ACC112 (cell line): ENCODE measurements at regions not wholly inside any gene's neighbourhood (a gene's known extent, or its start where the extent isn't known, plus 50 kb on each side); places are given as distances from the start of the nearest gene placed in this dataset.
A peak's percentile ranks its signal among the peaks of the same experiment; 100 is the strongest.

Experiments used
- H2AFZ ChIP-seq: fragments of 200-600 bp; sonication (generic); one replicate; pipeline ENCODE4 v1.6.0; 2017; ENCODE audit warnings: antibody characterized with exemption, low read length; ENCODE audit not compliant: unreplicated experiment
- H3K27ac ChIP-seq: fragments of 200-600 bp; sonication (generic); 2 replicates; pipeline ENCODE4 v1.5.1; 2014; ENCODE audit warnings: low read depth, mild to moderate bottlenecking, antibody characterized with exemption, low read length, moderate library complexity
- H3K27me3 ChIP-seq: fragments of 200-600 bp; sonication (generic); 2 replicates; pipeline ENCODE4 v1.6.1; 2014; ENCODE audit warnings: mild to moderate bottlenecking, antibody characterized with exemption, low read length, moderate library complexity, mixed read lengths; ENCODE audit not compliant: insufficient read depth
- H3K36me3 ChIP-seq: fragments of 200-600 bp; sonication (generic); 2 replicates; pipeline ENCODE4 v1.6.1; 2016; ENCODE audit warnings: mild to moderate bottlenecking, antibody characterized with exemption, low read length, moderate library complexity, mixed read lengths; ENCODE audit not compliant: insufficient read depth
- H3K4me1 ChIP-seq: fragments of 200-600 bp; sonication (generic); one replicate; pipeline ENCODE4 v1.6.1; 2016; ENCODE audit warnings: low read length, mixed read lengths; ENCODE audit not compliant: insufficient read depth, unreplicated experiment, control insufficient read depth
- H3K4me3 ChIP-seq: fragments of 200-600 bp; sonication (generic); 2 replicates; pipeline ENCODE4 v1.5.1; 2014; ENCODE audit warnings: mild to moderate bottlenecking, low read depth, low read length
- H3K79me2 ChIP-seq: fragments of 200-600 bp; sonication (generic); one replicate; pipeline ENCODE4 v1.6.0; 2016; ENCODE audit warnings: low read length; ENCODE audit not compliant: control insufficient read depth, unreplicated experiment, insufficient read depth

DNA sequence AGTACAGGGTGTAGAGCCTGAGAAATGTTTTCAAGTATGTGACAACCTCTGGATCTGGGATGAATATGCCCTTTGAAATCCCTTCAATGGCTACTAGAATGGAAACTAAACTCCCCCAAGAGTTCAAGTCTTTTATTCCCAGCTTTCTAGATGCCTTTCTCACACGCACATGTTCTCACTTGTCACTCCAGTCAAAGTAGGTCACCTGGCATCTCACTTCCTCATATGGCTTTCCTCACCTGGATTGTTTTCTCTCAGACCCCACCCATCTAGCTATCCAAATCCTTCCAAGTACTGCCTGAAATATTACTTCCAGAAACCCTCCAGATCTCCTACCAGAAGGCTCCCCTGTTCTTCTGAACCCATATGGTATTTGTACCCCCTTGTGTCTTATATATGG, 615.4 kb upstream of the KLF4 start:
- Histone ChIP-seq H3K79me2 (no peaks in the 10 kb centered on the region), H3K4me1 (peaks cover 14% of the 10 kb centered on the region), H2AFZ (no peak overlapping the region), H3K36me3 (no peaks in the 10 kb centered on the region), H3K4me3 (no peak overlapping the region), H3K27ac (no peak overlapping the region), H3K27me3 (no peaks in the 10 kb centered on the region)

DNA sequence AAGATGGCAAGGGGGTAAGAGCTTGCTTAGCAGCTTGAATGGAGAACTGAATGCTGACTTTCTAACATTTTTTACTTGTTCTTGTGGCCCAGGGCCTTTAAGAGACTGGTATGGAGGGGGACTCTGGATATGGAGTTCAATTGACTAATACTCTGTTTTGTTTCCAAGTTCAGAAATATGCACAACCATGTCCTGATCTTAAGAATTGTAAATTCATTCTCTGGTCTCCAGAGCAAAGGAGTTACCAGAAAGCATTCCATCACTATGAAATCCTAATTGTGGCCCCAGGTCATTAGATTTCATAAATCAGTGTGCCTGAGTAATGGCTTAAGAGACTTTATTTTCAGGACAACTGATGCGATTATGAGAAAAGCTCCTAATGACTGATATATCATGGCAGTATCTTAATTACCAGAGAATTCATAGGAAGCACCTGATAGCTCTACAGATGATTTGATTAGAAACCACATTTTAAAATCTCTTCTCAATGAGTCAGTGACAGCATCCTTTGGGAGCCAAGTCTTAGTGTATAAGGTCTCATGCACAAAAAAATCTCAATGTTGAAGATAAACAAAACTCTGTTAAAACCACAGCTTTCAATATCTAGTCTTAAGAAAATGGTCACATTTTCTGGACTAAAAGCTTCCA, 613.6 kb upstream of the KLF4 start:
- no peaks in the 10 kb centered on the region for H3K27me3 ChIP-seq
- H2AFZ ChIP-seq = no peak overlapping the region

DNA sequence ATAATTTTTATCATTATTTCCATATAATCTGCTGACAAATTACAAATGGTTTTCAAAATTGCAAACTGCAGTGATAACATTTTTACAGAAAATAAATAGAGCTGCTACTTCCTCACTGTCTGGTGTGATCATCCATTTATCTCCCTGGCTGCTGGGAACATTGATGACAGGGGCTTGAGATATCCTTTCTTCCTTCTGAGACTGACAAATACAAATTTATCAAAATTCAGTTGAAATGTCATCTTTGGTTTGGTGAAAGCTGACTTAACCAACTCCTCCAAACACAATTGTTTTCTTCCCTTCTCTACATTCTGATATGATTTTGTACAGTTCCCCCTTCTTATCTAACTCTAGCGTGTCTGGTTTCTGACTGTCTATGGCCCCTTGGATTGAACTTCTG, 611.8 kb upstream of the KLF4 start:
- H3K4me1 ChIP-seq = no peaks in the 10 kb centered on the region
- no peaks in the 10 kb centered on the region for H3K79me2 ChIP-seq
- no peak overlapping the region for H2AFZ ChIP-seq
- H3K4me3 ChIP-seq = no peak overlapping the region
- H3K27ac ChIP-seq = no peak overlapping the region
- H3K36me3 ChIP-seq = no peaks in the 10 kb centered on the region
- H3K27me3 ChIP-seq = no peaks in the 10 kb centered on the region

More for the DNA sequence above, 613.6 kb upstream of the KLF4 start:
- H3K27ac ChIP-seq = no peak overlapping the region
- no peaks in the 10 kb centered on the region for H3K36me3 ChIP-seq
- no peaks in the 10 kb centered on the region for H3K4me1 ChIP-seq
- H3K4me3 ChIP-seq = no peak overlapping the region
- H3K79me2 ChIP-seq = no peaks in the 10 kb centered on the region

DNA sequence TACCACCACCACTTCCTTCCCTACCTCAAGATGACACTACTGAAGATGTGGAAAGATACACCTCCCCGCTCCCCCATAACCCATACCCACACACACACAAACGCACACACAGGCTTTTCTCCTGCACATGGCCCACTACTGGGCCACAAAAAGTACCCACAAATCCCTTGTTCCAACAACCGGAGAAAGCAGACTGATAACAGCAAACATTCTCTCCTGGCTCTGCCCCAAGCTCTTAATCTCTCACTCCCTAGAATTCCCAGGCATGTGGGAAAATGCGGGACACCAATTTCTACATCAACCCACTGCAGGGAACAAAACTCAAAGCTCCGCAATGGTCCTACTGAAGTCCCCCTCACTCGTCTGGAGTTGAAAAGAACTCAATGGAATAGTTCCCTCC, 611.0 kb upstream of the KLF4 start:
- H2AFZ ChIP-seq = no peak overlapping the region
- no peaks in the 10 kb centered on the region for H3K4me1 ChIP-seq
- no peaks in the 10 kb centered on the region for H3K79me2 ChIP-seq
- no peak overlapping the region for H3K4me3 ChIP-seq
- H3K36me3 ChIP-seq = no peaks in the 10 kb centered on the region
- no peaks in the 10 kb centered on the region for H3K27me3 ChIP-seq
- no peak overlapping the region for H3K27ac ChIP-seq

DNA sequence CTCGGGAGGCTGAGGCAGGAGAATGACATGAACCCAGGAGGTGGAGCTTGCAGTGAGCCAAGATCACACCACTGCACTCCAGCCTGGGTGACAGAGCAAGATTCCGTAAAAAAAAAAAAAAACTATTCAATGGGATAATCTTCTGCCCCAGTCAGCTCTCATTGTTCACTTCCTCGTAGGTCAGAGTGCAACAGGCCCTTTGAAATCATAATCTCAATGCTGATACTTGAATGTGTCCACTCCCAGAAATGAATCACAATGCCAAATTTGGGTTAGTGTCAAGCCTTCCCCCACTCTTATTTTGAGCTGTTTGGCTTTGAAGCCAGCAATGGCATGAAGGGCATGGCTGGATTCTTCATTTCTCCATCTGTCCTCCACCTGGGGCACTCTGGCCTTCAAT, 610.3 kb upstream of the KLF4 start:
- Histone ChIP-seq H3K27ac (no peak overlapping the region), H3K4me1 (peaks cover 4% of the 10 kb centered on the region), H3K27me3 (no peaks in the 10 kb centered on the region), H2AFZ (no peak overlapping the region), H3K79me2 (no peaks in the 10 kb centered on the region), H3K36me3 (no peaks in the 10 kb centered on the region), H3K4me3 (no peak overlapping the region)

DNA sequence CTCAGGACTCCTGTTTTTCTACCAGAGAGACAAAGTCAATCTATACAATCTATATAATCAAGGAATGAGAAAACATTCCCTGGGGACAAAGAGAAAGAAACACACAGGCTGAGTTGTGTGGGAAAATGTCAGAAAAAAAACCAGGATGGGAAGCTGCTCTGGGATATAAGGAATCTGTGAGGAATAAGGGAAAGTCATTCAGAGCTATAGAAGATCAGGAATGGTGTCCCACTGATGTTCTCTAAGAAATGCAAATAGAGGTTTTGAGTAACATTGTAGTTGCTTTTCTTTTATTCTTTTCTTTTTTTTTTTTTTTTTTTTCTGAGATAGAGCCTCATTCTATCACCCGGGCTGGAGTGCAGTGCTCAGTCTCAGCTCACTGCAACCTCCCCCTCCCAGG, 605.9 kb upstream of the KLF4 start:
- Histone ChIP-seq H3K79me2 (no peaks in the 10 kb centered on the region), H3K4me1 (peaks cover 15% of the 10 kb centered on the region), H2AFZ (no peak overlapping the region), H3K4me3 (no peak overlapping the region), H3K36me3 (no peaks in the 10 kb centered on the region), H3K27me3 (no peaks in the 10 kb centered on the region), H3K27ac (no peak overlapping the region)

DNA sequence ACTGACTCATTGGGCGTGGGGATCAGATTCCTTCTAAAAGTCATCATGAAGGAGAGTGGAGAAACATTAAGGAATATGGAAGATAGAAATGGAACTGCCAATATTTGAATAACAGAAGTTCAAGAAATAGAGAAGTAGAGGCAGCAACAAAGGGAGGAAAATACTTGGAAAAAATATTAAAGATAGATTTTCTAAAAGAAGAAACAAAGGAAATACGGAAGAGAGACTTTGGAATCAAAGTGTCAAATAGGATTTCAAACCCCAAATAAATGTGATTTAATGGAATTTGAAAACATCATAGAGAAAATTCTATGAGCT, 605.1 kb upstream of the KLF4 start:
- Histone ChIP-seq H3K27me3 (no peaks in the 10 kb centered on the region), H3K4me1 (peaks cover 15% of the 10 kb centered on the region), H2AFZ (peak overlapping the region; percentile 40), H3K4me3 (no peak overlapping the region), H3K27ac (peak overlapping the region; percentile 63), H3K36me3 (no peaks in the 10 kb centered on the region), H3K79me2 (no peaks in the 10 kb centered on the region)

DNA sequence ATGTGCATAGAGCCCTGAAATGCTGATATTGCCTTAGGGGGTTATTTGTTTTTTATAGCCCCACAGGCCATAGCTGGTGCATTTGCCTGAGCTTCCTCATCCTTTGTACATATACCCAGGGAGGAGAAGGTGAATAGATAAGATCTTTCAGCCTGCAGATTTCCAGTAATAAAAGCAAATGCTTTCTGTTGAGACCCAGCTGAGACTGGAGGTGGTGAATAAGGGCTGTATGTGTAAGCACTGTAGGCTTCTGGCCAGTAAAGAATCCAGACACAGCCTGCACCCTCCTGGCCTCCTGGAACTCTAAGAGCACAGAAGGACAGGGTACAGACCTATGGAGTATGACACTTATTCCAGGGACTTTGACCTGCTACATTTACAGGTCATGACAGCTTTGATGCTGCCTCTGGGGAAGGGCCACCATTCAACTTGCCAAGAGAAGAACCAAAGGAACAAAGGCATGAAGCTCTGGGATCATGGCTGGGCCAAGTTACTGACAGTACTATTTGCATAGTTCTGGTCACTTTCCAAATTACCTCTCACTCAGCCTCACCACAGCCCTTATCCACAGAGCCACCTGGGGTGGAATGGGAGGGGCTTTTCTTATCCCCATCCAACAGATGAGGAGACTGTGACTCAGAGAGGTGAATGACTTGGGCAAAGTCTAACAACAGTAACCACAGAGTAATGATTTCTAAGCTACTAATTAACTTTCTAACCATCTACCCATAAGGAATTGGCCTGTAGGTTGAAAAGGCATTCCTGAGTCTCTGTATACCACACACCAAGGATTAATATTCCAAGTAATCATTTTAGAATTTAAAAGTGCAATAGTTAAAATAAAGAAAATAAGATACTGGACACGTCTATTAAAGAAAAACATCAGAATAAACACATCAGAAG, 604.5 kb upstream of the KLF4 start:
- peaks cover 15% of the 10 kb centered on the region for H3K4me1 ChIP-seq
- H3K79me2 ChIP-seq = no peaks in the 10 kb centered on the region
- peak overlapping the region; percentile 63 for H3K27ac ChIP-seq
- no peaks in the 10 kb centered on the region for H3K36me3 ChIP-seq
- peak overlapping the region; percentile 40 for H2AFZ ChIP-seq
- no peak overlapping the region for H3K4me3 ChIP-seq
- no peaks in the 10 kb centered on the region for H3K27me3 ChIP-seq

DNA sequence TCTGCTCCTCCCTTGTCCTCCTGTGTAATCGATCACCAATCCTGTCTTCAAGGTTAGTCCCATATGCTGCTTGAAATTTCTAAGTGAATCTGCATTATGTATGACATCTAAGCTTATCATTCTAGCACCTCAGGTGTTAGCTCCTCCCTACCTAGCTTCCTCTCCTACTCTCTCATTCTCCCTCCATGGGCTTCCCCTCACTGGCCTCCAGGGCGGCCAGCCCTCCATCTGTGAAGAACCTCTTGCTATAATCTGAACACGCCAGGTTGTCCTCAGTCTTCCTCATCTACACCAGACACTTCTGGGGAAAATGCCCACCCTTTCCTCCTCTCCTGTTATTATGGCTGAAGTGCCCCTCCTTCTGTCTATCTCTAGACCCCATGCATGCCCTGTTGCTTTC, 599.3 kb upstream of the KLF4 start:
- Histone ChIP-seq H2AFZ (no peak overlapping the region), H3K27me3 (no peaks in the 10 kb centered on the region), H3K4me1 (peaks cover 2% of the 10 kb centered on the region), H3K27ac (no peak overlapping the region), H3K79me2 (no peaks in the 10 kb centered on the region), H3K36me3 (no peaks in the 10 kb centered on the region), H3K4me3 (no peak overlapping the region)

DNA sequence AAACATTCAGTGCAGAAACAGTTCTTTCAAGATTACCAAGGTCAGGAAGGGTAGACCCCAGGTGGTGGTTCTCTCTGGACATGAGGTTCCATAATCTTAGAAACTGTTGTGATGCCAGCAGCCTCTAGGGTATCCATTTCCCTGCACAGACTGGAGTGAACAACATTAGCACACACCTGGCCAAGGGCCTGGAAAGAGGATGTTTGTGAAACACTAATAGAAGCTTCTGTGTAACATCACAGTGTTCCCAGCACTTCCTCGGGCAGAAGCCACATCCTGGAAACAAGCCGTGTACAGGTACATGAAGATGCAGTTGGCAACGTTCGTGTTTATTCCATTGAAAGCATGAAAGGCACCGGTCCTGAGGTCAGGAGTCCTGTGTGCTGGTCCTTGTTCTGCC, 598.2 kb upstream of the KLF4 start:
- Histone ChIP-seq H3K4me1 (no peaks in the 10 kb centered on the region), H3K79me2 (no peaks in the 10 kb centered on the region), H3K36me3 (no peaks in the 10 kb centered on the region), H3K4me3 (no peak overlapping the region), H3K27me3 (no peaks in the 10 kb centered on the region), H3K27ac (no peak overlapping the region), H2AFZ (no peak overlapping the region)

DNA sequence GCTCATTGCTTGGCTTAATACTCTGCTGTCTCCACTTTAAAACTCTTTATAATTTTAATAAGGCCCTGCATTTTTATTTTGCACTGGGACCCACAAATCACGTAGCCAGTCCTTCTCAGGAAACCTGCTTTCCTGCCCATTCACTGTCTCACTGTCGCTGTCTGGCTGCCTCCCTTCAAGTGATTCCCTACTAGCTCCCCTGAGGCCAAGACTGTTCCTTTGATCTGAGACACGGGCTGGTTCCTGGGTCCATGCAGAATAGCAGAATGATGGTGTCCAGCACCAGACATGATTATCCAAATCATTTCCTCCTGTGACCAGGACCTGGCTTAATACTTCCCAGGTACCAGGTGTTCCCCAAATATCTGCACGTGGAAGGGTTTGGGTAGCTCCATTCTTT, 597.1 kb upstream of the KLF4 start:
- H3K4me3 ChIP-seq = no peak overlapping the region
- no peaks in the 10 kb centered on the region for H3K79me2 ChIP-seq
- H3K4me1 ChIP-seq = no peaks in the 10 kb centered on the region
- no peak overlapping the region for H2AFZ ChIP-seq
- H3K27me3 ChIP-seq = no peaks in the 10 kb centered on the region
- no peak overlapping the region for H3K27ac ChIP-seq
- H3K36me3 ChIP-seq = no peaks in the 10 kb centered on the region
